ENCODE measurements at regions not wholly inside any gene's neighbourhood (a gene's known extent, or its start where the extent isn't known, plus 50 kb on each side); places are given as distances from the start of the nearest gene placed in this dataset.

- TF ChIP-seq POLR2A (IDR thresholded peaks at IDR 0.05; ENCODE audit: low read depth, low read length): no peak
- FAIRE-seq (no peak), DNase-seq (ENCODE audit: insufficient read length, low spot score) (no peak)
These were observed 178.4 kb upstream of the SPAG17 start for GRCh38 chr1:118363396-118363795.

GRCh38 chr1:118360817-118361216 is 175.8 kb upstream of the SPAG17 start:
- DNase-seq (ENCODE audit: insufficient read length, low spot score): no peak

GRCh38 chr1:118346936-118347335 is 161.9 kb upstream of the SPAG17 start:
- FAIRE-seq (no peak), DNase-seq (ENCODE audit: insufficient read length, low spot score) (no peak)
- TF ChIP-seq POLR2A (IDR thresholded peaks at IDR 0.05; ENCODE audit: low read depth, low read length): no peak

More at GRCh38 chr1:118360817-118361216, 175.8 kb upstream of the SPAG17 start:
- FAIRE-seq: no peak
- no peak for TF ChIP-seq POLR2A (IDR thresholded peaks at IDR 0.05; ENCODE audit: low read depth, low read length)

GRCh38 chr1:118340928-118341910 is 156.2 kb upstream of the SPAG17 start:
- DNase-seq (ENCODE audit: insufficient read length, low spot score) (no peak), FAIRE-seq (no peak)
- TF ChIP-seq POLR2A (IDR thresholded peaks at IDR 0.05; ENCODE audit: low read depth, low read length): no peak

- FAIRE-seq (no peak), DNase-seq (ENCODE audit: insufficient read length, low spot score) (no peak)
- no peak for TF ChIP-seq POLR2A (IDR thresholded peaks at IDR 0.05; ENCODE audit: low read depth, low read length)
These were observed 154.5 kb upstream of the SPAG17 start for GRCh38 chr1:118339400-118340124.

GRCh38 chr1:118338936-118339335 is 153.9 kb upstream of the SPAG17 start:
- DNase-seq (ENCODE audit: insufficient read length, low spot score) (no peak), FAIRE-seq (no peak)
- TF ChIP-seq POLR2A (IDR thresholded peaks at IDR 0.05; ENCODE audit: low read depth, low read length): no peak

- FAIRE-seq (no peak), DNase-seq (ENCODE audit: insufficient read length, low spot score) (no peak)
- TF ChIP-seq POLR2A (IDR thresholded peaks at IDR 0.05; ENCODE audit: low read depth, low read length): no peak
These were observed 152.3 kb upstream of the SPAG17 start for GRCh38 chr1:118337346-118337745.

- DNase-seq (ENCODE audit: insufficient read length, low spot score) (no peak), FAIRE-seq (no peak)
- TF ChIP-seq POLR2A (IDR thresholded peaks at IDR 0.05; ENCODE audit: low read depth, low read length): no peak
These were observed 150.3 kb upstream of the SPAG17 start for GRCh38 chr1:118335331-118335732.

GRCh38 chr1:118334506-118334905 is 149.5 kb upstream of the SPAG17 start:
- TF ChIP-seq POLR2A (IDR thresholded peaks at IDR 0.05; ENCODE audit: low read depth, low read length): no peak
- FAIRE-seq (no peak), DNase-seq (ENCODE audit: insufficient read length, low spot score) (no peak)

- DNase-seq (ENCODE audit: insufficient read length, low spot score) (no peak), FAIRE-seq (no peak)
- TF ChIP-seq POLR2A (IDR thresholded peaks at IDR 0.05; ENCODE audit: low read depth, low read length): no peak
These were observed 148.7 kb upstream of the SPAG17 start for GRCh38 chr1:118333601-118334210.

- no peak for TF ChIP-seq POLR2A (IDR thresholded peaks at IDR 0.05; ENCODE audit: low read depth, low read length)
- DNase-seq (ENCODE audit: insufficient read length, low spot score) (no peak), FAIRE-seq (no peak)
These were observed 142.1 kb upstream of the SPAG17 start for GRCh38 chr1:118326960-118327629.

- DNase-seq (ENCODE audit: insufficient read length, low spot score) (no peak), FAIRE-seq (no peak)
- no peak for TF ChIP-seq POLR2A (IDR thresholded peaks at IDR 0.05; ENCODE audit: low read depth, low read length)
These were observed 140.7 kb upstream of the SPAG17 start for GRCh38 chr1:118325550-118326225.

- no peak for DNase-seq (ENCODE audit: insufficient read length, low spot score)
- no peak for TF ChIP-seq POLR2A (IDR thresholded peaks at IDR 0.05; ENCODE audit: low read depth, low read length)
- no peak for FAIRE-seq
These were observed 138.2 kb upstream of the SPAG17 start for GRCh38 chr1:118323246-118323645.
